Activated CD8-positive, alpha-beta T cell treated with anti-CD3 and anti-CD28 coated beads, Interleukin-2, amount 10 ng/mL, durations not matched to agents 7 days and 5 days (primary cell): ENCODE measurements at regions not wholly inside any gene's neighbourhood (a gene's known extent, or its start where the extent isn't known, plus 50 kb on each side); places are given as distances from the start of the nearest gene placed in this dataset.

Experiments
- ATAC-seq: fragments of 150-1000 bp; cut with Tn5 transposase; one replicate; pipeline ENCODE4 v1.10.0; 2021; ENCODE audit warnings: moderate library complexity
- CTCF ChIA-PET: fragments of 350-600 bp; sonication (Branson Sonifier 250); formaldehyde crosslinking; loops from one replicate; lab custom pipeline; 2021; ENCODE audit warnings: antibody characterized with exemption; lab: Charles Lee
- POLR2A ChIA-PET: fragments of 350-600 bp; sonication (Branson Sonifier 250); formaldehyde crosslinking; loops from one replicate; lab custom pipeline; 2021; ENCODE audit warnings: antibody characterized with exemption; lab: Charles Lee
- DNase-seq: peaks from one replicate; pipeline ENCODE4 v3.0.0-alpha.2; 2020
- H3K27ac Mint-ChIP-seq: one replicate; pipeline ENCODE4 v1.8.0; 2021; ENCODE audit warnings: mild to moderate bottlenecking, mixed read lengths
- H3K27me3 Mint-ChIP-seq: one replicate; pipeline ENCODE4 v1.8.0; 2021; ENCODE audit warnings: low read depth, mixed read lengths
- H3K36me3 Mint-ChIP-seq: one replicate; pipeline ENCODE4 v1.8.0; 2021; ENCODE audit warnings: low read depth, mixed read lengths
- H3K4me1 Mint-ChIP-seq: one replicate; pipeline ENCODE4 v1.8.0; 2021; ENCODE audit warnings: low read depth, mixed read lengths
- H3K4me3 Mint-ChIP-seq: one replicate; pipeline ENCODE4 v1.8.0; 2021; ENCODE audit warnings: mild to moderate bottlenecking, mixed read lengths
- H3K9me3 Mint-ChIP-seq: one replicate; pipeline ENCODE4 v1.8.0; 2022; ENCODE audit warnings: mixed read lengths; ENCODE audit not compliant: insufficient read depth

- H3K4me3 Mint-ChIP-seq = no peak overlapping the region
- H3K9me3 Mint-ChIP-seq = no peaks in the 10 kb centered on the region
- no peaks in the 10 kb centered on the region for H3K27me3 Mint-ChIP-seq
- no peak for ATAC-seq
- no peak for DNase-seq
- H3K27ac Mint-ChIP-seq = no peak overlapping the region
- POLR2A ChIA-PET = no interaction called here
- CTCF ChIA-PET = no interaction called here
- H3K36me3 Mint-ChIP-seq = no peaks in the 10 kb centered on the region
- H3K4me1 Mint-ChIP-seq = no peaks in the 10 kb centered on the region
Measured at GRCh38 chr12:127012109-127012508, 1254.9 kb upstream of the TMEM132C start.

GRCh38 chr12:127013197-127013596 lies 1253.8 kb upstream of the TMEM132C start:
- no peaks in the 10 kb centered on the region for H3K36me3 Mint-ChIP-seq
- ChIA-PET CTCF (no interaction called here), POLR2A (no interaction called here)
- H3K27ac Mint-ChIP-seq = no peak overlapping the region
- H3K9me3 Mint-ChIP-seq = no peaks in the 10 kb centered on the region
- H3K27me3 Mint-ChIP-seq = no peaks in the 10 kb centered on the region
- no peaks in the 10 kb centered on the region for H3K4me1 Mint-ChIP-seq
- ATAC-seq (no peak), DNase-seq (no peak)
- H3K4me3 Mint-ChIP-seq = no peak overlapping the region

- Mint-ChIP-seq H3K36me3 (no peaks in the 10 kb centered on the region), H3K27me3 (no peaks in the 10 kb centered on the region), H3K27ac (no peak overlapping the region), H3K9me3 (no peaks in the 10 kb centered on the region), H3K4me3 (no peak overlapping the region), H3K4me1 (no peaks in the 10 kb centered on the region)
- CTCF ChIA-PET = no interaction called here
- DNase-seq (no peak), ATAC-seq (no peak)
- POLR2A ChIA-PET = no interaction called here
Measured at GRCh38 chr12:127014079-127014478, 1252.9 kb upstream of the TMEM132C start.

GRCh38 chr12:127024791-127025190 lies 1242.2 kb upstream of the TMEM132C start:
- H3K27me3 Mint-ChIP-seq = no peaks in the 10 kb centered on the region
- ChIA-PET POLR2A (no interaction called here), CTCF (no interaction called here)
- no peaks in the 10 kb centered on the region for H3K4me1 Mint-ChIP-seq
- DNase-seq (no peak), ATAC-seq (no peak)
- H3K36me3 Mint-ChIP-seq = no peaks in the 10 kb centered on the region
- no peak overlapping the region for H3K27ac Mint-ChIP-seq
- H3K4me3 Mint-ChIP-seq = no peak overlapping the region
- H3K9me3 Mint-ChIP-seq = no peaks in the 10 kb centered on the region

- Mint-ChIP-seq H3K4me1 (no peaks in the 10 kb centered on the region), H3K9me3 (no peaks in the 10 kb centered on the region), H3K4me3 (no peak overlapping the region), H3K36me3 (no peaks in the 10 kb centered on the region), H3K27ac (no peak overlapping the region), H3K27me3 (no peaks in the 10 kb centered on the region)
- ATAC-seq = no peak
- ChIA-PET POLR2A (no interaction called here), CTCF (no interaction called here)
- no peak for DNase-seq
Measured at GRCh38 chr12:127025545-127025944, 1241.4 kb upstream of the TMEM132C start.

- ATAC-seq (no peak), DNase-seq (no peak)
- no peak overlapping the region for H3K4me3 Mint-ChIP-seq
- no peak overlapping the region for H3K27ac Mint-ChIP-seq
- no peaks in the 10 kb centered on the region for H3K36me3 Mint-ChIP-seq
- POLR2A ChIA-PET = no interaction called here
- no peaks in the 10 kb centered on the region for H3K4me1 Mint-ChIP-seq
- H3K9me3 Mint-ChIP-seq = no peaks in the 10 kb centered on the region
- no peaks in the 10 kb centered on the region for H3K27me3 Mint-ChIP-seq
- CTCF ChIA-PET = no interaction called here
Measured at GRCh38 chr12:127035011-127035879, 1231.7 kb upstream of the TMEM132C start.

GRCh38 chr12:127038152-127038551 lies 1228.8 kb upstream of the TMEM132C start:
- Mint-ChIP-seq H3K9me3 (no peaks in the 10 kb centered on the region), H3K4me1 (no peaks in the 10 kb centered on the region), H3K36me3 (no peaks in the 10 kb centered on the region), H3K4me3 (no peak overlapping the region), H3K27ac (no peak overlapping the region), H3K27me3 (no peaks in the 10 kb centered on the region)
- DNase-seq = no peak
- no peak for ATAC-seq
- POLR2A ChIA-PET = no interaction called here
- CTCF ChIA-PET = no interaction called here

GRCh38 chr12:127038761-127039160 lies 1228.2 kb upstream of the TMEM132C start:
- DNase-seq (no peak), ATAC-seq (no peak)
- Mint-ChIP-seq H3K9me3 (no peaks in the 10 kb centered on the region), H3K27ac (no peak overlapping the region), H3K4me1 (no peaks in the 10 kb centered on the region), H3K36me3 (no peaks in the 10 kb centered on the region), H3K4me3 (no peak overlapping the region), H3K27me3 (no peaks in the 10 kb centered on the region)
- POLR2A ChIA-PET = no interaction called here
- CTCF ChIA-PET = no interaction called here

GRCh38 chr12:127041985-127042625 lies 1224.9 kb upstream of the TMEM132C start:
- ATAC-seq (no peak), DNase-seq (no peak)
- CTCF ChIA-PET = no interaction called here
- H3K4me3 Mint-ChIP-seq = no peak overlapping the region
- no peaks in the 10 kb centered on the region for H3K4me1 Mint-ChIP-seq
- no peaks in the 10 kb centered on the region for H3K9me3 Mint-ChIP-seq
- H3K27me3 Mint-ChIP-seq = no peaks in the 10 kb centered on the region
- no peak overlapping the region for H3K27ac Mint-ChIP-seq
- no peaks in the 10 kb centered on the region for H3K36me3 Mint-ChIP-seq
- POLR2A ChIA-PET = no interaction called here

- no peak for ATAC-seq
Measured at GRCh38 chr12:127043731-127044130, 1223.2 kb upstream of the TMEM132C start.

GRCh38 chr12:127044836-127045235 lies 1222.1 kb upstream of the TMEM132C start:
- ATAC-seq (no peak), DNase-seq (no peak)
- ChIA-PET POLR2A (no interaction called here), CTCF (no interaction called here)
- H3K4me1 Mint-ChIP-seq = no peaks in the 10 kb centered on the region
- no peak overlapping the region for H3K4me3 Mint-ChIP-seq
- H3K27ac Mint-ChIP-seq = no peak overlapping the region
- no peaks in the 10 kb centered on the region for H3K27me3 Mint-ChIP-seq
- H3K9me3 Mint-ChIP-seq = no peaks in the 10 kb centered on the region
- no peaks in the 10 kb centered on the region for H3K36me3 Mint-ChIP-seq

More at GRCh38 chr12:127043731-127044130, 1223.2 kb upstream of the TMEM132C start:
- Mint-ChIP-seq H3K9me3 (no peaks in the 10 kb centered on the region), H3K36me3 (no peaks in the 10 kb centered on the region), H3K27me3 (no peaks in the 10 kb centered on the region), H3K4me3 (no peak overlapping the region), H3K4me1 (no peaks in the 10 kb centered on the region), H3K27ac (no peak overlapping the region)
- DNase-seq = no peak
- POLR2A ChIA-PET = no interaction called here
- CTCF ChIA-PET = no interaction called here

- no peaks in the 10 kb centered on the region for H3K9me3 Mint-ChIP-seq
- H3K27ac Mint-ChIP-seq = no peak overlapping the region
- no peaks in the 10 kb centered on the region for H3K27me3 Mint-ChIP-seq
- H3K36me3 Mint-ChIP-seq = no peaks in the 10 kb centered on the region
- no peaks in the 10 kb centered on the region for H3K4me1 Mint-ChIP-seq
- ChIA-PET CTCF (no interaction called here), POLR2A (no interaction called here)
- no peak overlapping the region for H3K4me3 Mint-ChIP-seq
- no peak for DNase-seq
- no peak for ATAC-seq
Measured at GRCh38 chr12:127046467-127046866, 1220.5 kb upstream of the TMEM132C start.
